Endothelial cell of umbilical vein (primary cell): ENCODE measurements at regions not wholly inside any gene's neighbourhood (a gene's known extent, or its start where the extent isn't known, plus 50 kb on each side); places are given as distances from the start of the nearest gene placed in this dataset.

Experiments
- BruUV-seq: library from RNA; stranded (reverse); fragments of 400-500 nt; replicated peaks from 2 replicates; lab custom pipeline; 2021; lab: Mats Ljungman, UMichigan
- CTCF ChIA-PET: fragments of 300-600, 350-600 bp; sonication (Branson Sonifier 250); formaldehyde crosslinking; loops from one replicate; lab custom pipeline; 2021; ENCODE audit warnings: antibody characterized with exemption, inconsistent platforms; lab: Charles Lee
- POLR2A ChIA-PET: fragments of 300-600, 350-600 bp; sonication (Branson Sonifier 250); formaldehyde crosslinking; loops from one replicate; lab custom pipeline; 2021; ENCODE audit warnings: antibody characterized with exemption, inconsistent platforms; lab: Charles Lee
- DNase-seq: peaks from one replicate; pipeline ENCODE4 v3.0.0-alpha.2; 2011; ENCODE audit warnings: low read depth, low spot score
- FAIRE-seq: peaks from 2 replicates; lab custom pipeline; 2011; peaks lifted over from hg19 to GRCh38; lab: Jason Lieb, UNC
- H2AFZ ChIP-seq: 2 replicates; pipeline ENCODE4 v1.6.0; 2012; ENCODE audit warnings: low read depth, low read length, control low read depth, inconsistent platforms
- H3K27ac ChIP-seq: 2 replicates; pipeline ENCODE4 v1.5.1; 2011; ENCODE audit warnings: low read depth, mild to moderate bottlenecking, control low read depth, low read length, moderate library complexity; ENCODE audit not compliant: insufficient read depth
- H3K27me3 ChIP-seq, 2 experiments: 2 replicates each; pipeline versions ENCODE4 v1.6.0 to v1.6.1; 2011; ENCODE audit warnings: low read length in 2 of 2, mixed read lengths in 1 of 2; ENCODE audit not compliant: control insufficient read depth in 2 of 2, insufficient read depth in 2 of 2
- H3K36me3 ChIP-seq, 2 experiments: 2 replicates in 1 of 2; 3 replicates in 1 of 2; pipeline ENCODE4 v1.5.1; 2011; ENCODE audit warnings: low read length in 2 of 2, mild to moderate bottlenecking in 1 of 2, moderate library complexity in 1 of 2; ENCODE audit not compliant: control insufficient read depth in 2 of 2, insufficient read depth in 2 of 2; ENCODE audit errors: extremely low read depth in 1 of 2
- H3K4me1 ChIP-seq: 3 replicates; pipeline ENCODE4 v1.5.1; 2011; ENCODE audit warnings: mild to moderate bottlenecking, low read length; ENCODE audit not compliant: control insufficient read depth, insufficient read depth; ENCODE audit errors: extremely low read depth
- H3K4me2 ChIP-seq: 2 replicates; pipeline ENCODE4 v1.6.1; 2011; ENCODE audit warnings: low read length, control low read depth, mixed read lengths; ENCODE audit not compliant: insufficient read depth
- H3K4me3 ChIP-seq, 3 experiments: fragments of 200-600 bp in 1 of 3; sonication (generic), shearing (Covaris generic) in 1 of 3; replicated peaks in 1 of 3; 2 replicates each; pipeline ENCODE4 v1.5.1; 2011 to 2016; ENCODE audit warnings: control low read depth in 3 of 3, low read length in 3 of 3, mild to moderate bottlenecking in 2 of 3, inconsistent platforms in 1 of 3, low read depth in 1 of 3, moderate library complexity in 1 of 3; ENCODE audit not compliant: insufficient read depth in 1 of 3
- H3K79me2 ChIP-seq: 2 replicates; pipeline ENCODE4 v1.6.0; 2012; ENCODE audit warnings: low read length, inconsistent platforms; ENCODE audit not compliant: control insufficient read depth, insufficient read depth
- H3K9ac ChIP-seq: replicated peaks from 2 replicates; pipeline ENCODE3; 2011; ENCODE audit warnings: low read length, control low read depth; ENCODE audit not compliant: insufficient read depth; ENCODE audit errors: extremely low read depth
- H3K9me1 ChIP-seq: replicated peaks from 3 replicates; pipeline ENCODE4 v1.6.0; 2011; ENCODE audit warnings: mild to moderate bottlenecking, low read length; ENCODE audit not compliant: control insufficient read depth, insufficient read depth; ENCODE audit errors: extremely low read depth
- H3K9me3 ChIP-seq: replicated peaks from 2 replicates; pipeline ENCODE4 v1.5.1; 2012; ENCODE audit warnings: low read length, inconsistent platforms; ENCODE audit not compliant: control insufficient read depth, insufficient read depth
- H4K20me1 ChIP-seq: replicated peaks from 2 replicates; pipeline ENCODE3; 2011; ENCODE audit warnings: mild to moderate bottlenecking, low read length; ENCODE audit not compliant: control insufficient read depth, insufficient read depth; ENCODE audit errors: extremely low read depth
- CTCF ChIP-seq, 2 donors: IDR thresholded peaks; 1 replicate in 1 of 2; 2 replicates in 1 of 2; pipeline ENCODE4 v1.5.1; 2011; ENCODE audit warnings: low read length in 2 of 2, mild to moderate bottlenecking in 2 of 2, moderate library complexity in 2 of 2, control low read depth in 1 of 2, inconsistent platforms in 1 of 2, low read depth in 1 of 2; ENCODE audit not compliant: insufficient read depth in 1 of 2; ENCODE audit errors: extremely low read depth in 1 of 2
- EZH2 ChIP-seq: IDR thresholded peaks from 2 replicates; pipeline ENCODE4 v1.6.1; 2012; ENCODE audit warnings: borderline replicate concordance, low read depth, mild to moderate bottlenecking, moderate library complexity, low read length, inconsistent platforms; ENCODE audit not compliant: severe bottlenecking
- FOS ChIP-seq: IDR thresholded peaks from 2 replicates; pipeline ENCODE4 v1.6.1; 2011; ENCODE audit warnings: mild to moderate bottlenecking, low read length, moderate library complexity, borderline replicate concordance; ENCODE audit not compliant: insufficient read depth
- GATA2 ChIP-seq: IDR thresholded peaks from 2 replicates; pipeline ENCODE4 v1.7.0; 2011; ENCODE audit warnings: low read depth, mild to moderate bottlenecking, moderate library complexity, mixed read lengths, low read length; ENCODE audit not compliant: insufficient read length, insufficient read depth
- JUN ChIP-seq: IDR thresholded peaks from 2 replicates; pipeline ENCODE4 v1.6.1; 2011; ENCODE audit warnings: borderline replicate concordance, low read depth; ENCODE audit not compliant: insufficient read length, insufficient read depth
- MAX ChIP-seq: IDR thresholded peaks from 2 replicates; pipeline ENCODE4 v1.6.1; 2011; ENCODE audit not compliant: insufficient read depth, insufficient read length
- MYC ChIP-seq: IDR thresholded peaks from one replicate; pipeline ENCODE4 v1.6.1; 2011; ENCODE audit warnings: mild to moderate bottlenecking, low read depth, low read length
- POLR2A ChIP-seq: IDR thresholded peaks from 2 replicates; pipeline ENCODE4 v1.6.1; 2012; ENCODE audit warnings: low read depth, mild to moderate bottlenecking, control low read depth, low read length
- POLR2AphosphoS5 ChIP-seq: IDR thresholded peaks from 2 replicates; pipeline ENCODE4 v1.6.1; 2012; ENCODE audit warnings: low read depth, mild to moderate bottlenecking, control low read depth, low read length, moderate library complexity; ENCODE audit not compliant: insufficient read depth
- dilution Hi-C: fragments of 300-500 bp; cut with MboI; formaldehyde crosslinking; loops from one replicate; pipeline ENCODE4 v1.15.0; 2019; ENCODE audit warnings: low sequenced_read_pairs; ENCODE audit not compliant: extremely low pct_ligation_motif_present
- intact Hi-C: fragments of 100-400 bp; cut with micrococcal nuclease; formaldehyde crosslinking; loops from one replicate; pipeline ENCODE4 v1.10.0; 2022

DNA sequence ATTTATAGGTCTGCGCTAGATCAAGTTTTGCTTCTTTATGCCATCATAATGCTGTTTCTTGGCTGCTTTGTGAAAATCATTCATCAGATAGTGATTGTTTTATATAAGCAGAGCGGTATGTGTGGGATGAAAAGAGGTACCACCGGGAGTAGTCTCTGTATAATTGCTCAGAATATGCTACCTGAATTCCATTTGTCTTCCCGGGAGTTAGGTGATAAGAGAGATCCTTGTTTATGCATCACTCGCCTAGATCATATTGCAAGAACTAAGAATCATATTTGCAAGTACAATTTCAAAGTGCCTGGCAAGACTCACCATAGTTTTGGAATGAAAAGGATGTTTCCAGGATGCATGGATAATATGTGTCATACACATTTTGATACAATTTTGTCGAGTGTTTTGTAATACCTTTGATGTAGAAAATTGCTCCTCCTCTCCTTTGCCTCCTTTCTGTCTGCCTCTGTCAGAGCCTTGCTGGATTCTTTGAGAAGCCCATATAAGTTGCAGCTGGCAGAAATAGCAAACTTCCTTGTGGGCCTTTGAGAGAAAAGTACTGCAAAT lies 1306.0 kb upstream of the SLC10A2 start:
- ChIA-PET POLR2A (no interaction called here), CTCF (no interaction called here)
- no peak for DNase-seq
- Histone ChIP-seq H3K4me2 (no peak overlapping the region), H3K27me3 (no peaks in the 10 kb centered on the region), H4K20me1 (no peaks in the 10 kb centered on the region), H3K4me1 (no peaks in the 10 kb centered on the region), H3K9me3 (no peaks in the 10 kb centered on the region), H3K4me3 (no peak overlapping the region), H3K9me1 (no peaks in the 10 kb centered on the region), H2AFZ (no peak overlapping the region), H3K36me3 (no peaks in the 10 kb centered on the region), H3K9ac (no peak overlapping the region), H3K79me2 (no peaks in the 10 kb centered on the region), H3K27ac (no peak overlapping the region)
- intact Hi-C loops = no loop called here
- dilution Hi-C loops = no loop called here
- TF ChIP-seq POLR2AphosphoS5 (no peak), JUN (no peak), FOS (no peak), MAX (no peak), CTCF (IDR thresholded peaks at IDR 0.05; ENCODE audit: extremely low read depth in 1 of 2, insufficient read depth in 1 of 2, low read depth in 1 of 2, low read length in 2 of 2) (no peak), POLR2A (no peak), EZH2 (no peak), GATA2 (no peak), MYC (no peak)
- no TSS peak for BruUV-seq
- FAIRE-seq = no peak
